SK-N-SH (cell line): ENCODE measurements at regions not wholly inside any gene's neighbourhood (a gene's known extent, or its start where the extent isn't known, plus 50 kb on each side); places are given as distances from the start of the nearest gene placed in this dataset.

Experiments used
- CTCF ChIA-PET: fragments of 300-600, 350-600 bp; formaldehyde crosslinking; extraction: SDS; loops from one replicate; lab custom pipeline; 2021; lab: Yijun Ruan, JAX
- POLR2A ChIA-PET: fragments of 350-600 bp; sonication (Branson Sonifier 250); formaldehyde crosslinking; extraction: SDS; loops from one replicate; lab custom pipeline; 2020; ENCODE audit warnings: antibody characterized with exemption, inconsistent platforms; lab: Yijun Ruan, JAX
- DNase-seq: peaks from one replicate; pipeline ENCODE4 v3.0.0; 2012
- H2AFZ ChIP-seq: fragments of 200-600 bp; sonication (generic); 2 replicates; pipeline ENCODE4 v1.8.1; 2016; ENCODE audit warnings: antibody characterized with exemption, mild to moderate bottlenecking, low read depth
- H3F3A ChIP-seq: fragments of 200-600 bp; sonication (generic); replicated peaks from 2 replicates; pipeline ENCODE3; 2016; ENCODE audit warnings: antibody characterized with exemption, mild to moderate bottlenecking; ENCODE audit not compliant: insufficient read depth
- H3K27ac ChIP-seq, 2 experiments: fragments of 200-500 bp in 1 of 2; fragments of 200-600 bp in 1 of 2; sonication (Bioruptor generic) in 1 of 2; sonication (generic), shearing (Covaris generic) in 1 of 2; 2 replicates each; pipeline versions ENCODE4 v1.5.1 to v1.6.1; 2014 to 2016; ENCODE audit warnings: low read depth in 2 of 2, inconsistent platforms in 1 of 2, low read length in 1 of 2, mild to moderate bottlenecking in 1 of 2, mixed read lengths in 1 of 2
- H3K27me3 ChIP-seq: fragments of 200-600 bp; sonication (generic), shearing (Covaris generic); 2 replicates; pipeline ENCODE4 v1.6.1; 2016; ENCODE audit warnings: mixed run types; ENCODE audit not compliant: insufficient read depth
- H3K36me3 ChIP-seq, 2 experiments: fragments of 200-500 bp in 1 of 2; fragments of 200-600 bp in 1 of 2; sonication (Bioruptor generic) in 1 of 2; sonication (generic) in 1 of 2; replicated peaks in 1 of 2; 2 replicates each; pipeline versions ENCODE3 to v1.5.1; 2014 to 2016; ENCODE audit warnings: low read length in 1 of 2, mild to moderate bottlenecking in 1 of 2; ENCODE audit not compliant: insufficient read depth in 2 of 2, control insufficient read depth in 1 of 2
- H3K4me1 ChIP-seq, 2 experiments: fragments of 200-500 bp in 1 of 2; fragments of 200-600 bp in 1 of 2; sonication (Bioruptor generic) in 1 of 2; sonication (generic), shearing (Covaris generic) in 1 of 2; 2 replicates each; pipeline versions ENCODE4 v1.5.1 to v1.6.1; 2014 to 2016; ENCODE audit warnings: low read depth in 1 of 2, low read length in 1 of 2, mixed run types in 1 of 2; ENCODE audit not compliant: insufficient read depth in 2 of 2, control insufficient read depth in 1 of 2
- H3K4me2 ChIP-seq: fragments of 200-600 bp; sonication (generic), shearing (Covaris generic); 2 replicates; pipeline ENCODE4 v1.6.1; 2017; ENCODE audit warnings: mixed run types
- H3K4me3 ChIP-seq, 2 experiments: fragments of 200-500 bp in 1 of 2; fragments of 200-600 bp in 1 of 2; sonication (Bioruptor generic) in 1 of 2; sonication (generic), shearing (Covaris generic) in 1 of 2; 2 replicates each; pipeline versions ENCODE4 v1.5.1 to v1.8.1; 2014 to 2016; ENCODE audit warnings: low read depth in 2 of 2, inconsistent platforms in 1 of 2, low read length in 1 of 2, mild to moderate bottlenecking in 1 of 2, mixed read lengths in 1 of 2, moderate library complexity in 1 of 2
- H3K79me2 ChIP-seq: fragments of 200-600 bp; sonication (generic); 2 replicates; pipeline ENCODE4 v1.8.1; 2017; ENCODE audit warnings: mild to moderate bottlenecking; ENCODE audit not compliant: insufficient read depth
- H3K9ac ChIP-seq: fragments of 200-600 bp; sonication (generic); 2 replicates; pipeline ENCODE4 v1.6.1; 2017; ENCODE audit warnings: mixed run types
- H3K9me2 ChIP-seq: fragments of 200-600 bp; sonication (generic); 2 replicates; pipeline ENCODE4 v1.6.1; 2017; ENCODE audit warnings: mixed run types
- H3K9me3 ChIP-seq: fragments of 200-600 bp; sonication (generic); 2 replicates; pipeline ENCODE4 v1.6.1; 2017; ENCODE audit warnings: mixed run types, mild to moderate bottlenecking, moderate library complexity
- H4K20me1 ChIP-seq: fragments of 200-600 bp; sonication (generic); 2 replicates; pipeline ENCODE4 v1.6.1; 2017; ENCODE audit warnings: mild to moderate bottlenecking, mixed run types; ENCODE audit not compliant: insufficient read depth
- CHD2 ChIP-seq: fragments of 150-350 bp; IDR thresholded peaks from 2 replicates; pipeline ENCODE4 v1.6.1; 2018; ENCODE audit warnings: low read length; ENCODE audit not compliant: partially characterized antibody
- CTCF ChIP-seq: fragments of 200-600 bp; sonication (generic); IDR thresholded peaks from 2 replicates; pipeline ENCODE4 v1.6.1; 2017; ENCODE audit warnings: antibody characterized with exemption, mild to moderate bottlenecking, moderate library complexity
- ELF1 ChIP-seq: IDR thresholded peaks from 2 replicates; pipeline ENCODE4 v1.4.0; 2012
- FOSL2 ChIP-seq: IDR thresholded peaks from 2 replicates; pipeline ENCODE4 v1.4.0; 2012; ENCODE audit warnings: low read depth, mild to moderate bottlenecking, moderate library complexity, borderline replicate concordance
- FOXM1 ChIP-seq: IDR thresholded peaks from 2 replicates; pipeline ENCODE4 v1.4.0; 2012; ENCODE audit warnings: low read depth, mild to moderate bottlenecking
- GABPA ChIP-seq: IDR thresholded peaks from 2 replicates; pipeline ENCODE4 v1.4.0; 2012; ENCODE audit warnings: low read depth, mild to moderate bottlenecking
- GATA2 ChIP-seq: sonication (generic); formaldehyde crosslinking; IDR thresholded peaks from 2 replicates; pipeline ENCODE4 v1.5.0; 2020; ENCODE audit warnings: mild to moderate bottlenecking, missing genetic modification reagents
- IRF3 ChIP-seq: fragments of 150-350 bp; IDR thresholded peaks from 2 replicates; pipeline ENCODE4 v1.6.1; 2016; ENCODE audit warnings: mild to moderate bottlenecking, low read depth, low read length
- JUND ChIP-seq: IDR thresholded peaks from 2 replicates; pipeline ENCODE4 v1.4.0; 2012
- MAX ChIP-seq: IDR thresholded peaks from 2 replicates; pipeline ENCODE4 v1.4.0; 2012; ENCODE audit warnings: low read depth
- PBX3 ChIP-seq: IDR thresholded peaks from 2 replicates; pipeline ENCODE4; 2012
- RAD21 ChIP-seq: IDR thresholded peaks from 2 replicates; pipeline ENCODE4 v1.6.1; 2012; ENCODE audit warnings: mild to moderate bottlenecking, low read length
- RXRA ChIP-seq: IDR thresholded peaks from 2 replicates; pipeline ENCODE4 v1.4.0; 2012; ENCODE audit warnings: low read depth, mild to moderate bottlenecking, borderline replicate concordance
- TEAD4 ChIP-seq: IDR thresholded peaks from 2 replicates; pipeline ENCODE4 v1.4.0; 2012; ENCODE audit warnings: mild to moderate bottlenecking, borderline replicate concordance; ENCODE audit not compliant: insufficient read depth
- WGBS: methylation state at CpG from one replicate; pipeline ENCODE4 v1.1.6; 2017; ENCODE audit warnings: low lambda C conversion rate; 5-methylcytosine and 5-hydroxymethylcytosine counted together

GRCh38 chr4:130124066-130124465, 1028.1 kb downstream of the C4orf33 start (continued):
- TF ChIP-seq RAD21 (no peak), PBX3 (no peak), CHD2 (no peak)

- Histone ChIP-seq H3K4me2 (no peak overlapping the region), H3K9ac (no peak overlapping the region), H3K27ac (no peak overlapping the region), H3K4me3 (no peak overlapping the region), H3K4me1 (no peaks in the 10 kb centered on the region), H2AFZ (no peak overlapping the region), H3K79me2 (no peaks in the 10 kb centered on the region), H3K9me2 (no peaks in the 10 kb centered on the region), H3K27me3 (no peaks in the 10 kb centered on the region), H4K20me1 (no peaks in the 10 kb centered on the region), H3F3A (no peaks in the 10 kb centered on the region), H3K9me3 (no peaks in the 10 kb centered on the region), H3K36me3 (no peaks in the 10 kb centered on the region)
- no peak for DNase-seq
- POLR2A ChIA-PET = no interaction called here
- 44% methylated on average over 5 of the region's 5 CpGs for WGBS
- no peak for TF ChIP-seq RAD21
- no peak for TF ChIP-seq ELF1
- TF ChIP-seq GATA2 (CRISPR knock-in tag) = no peak
- TF ChIP-seq FOSL2 = no peak
- no peak for TF ChIP-seq CTCF
- no peak for TF ChIP-seq RXRA
- TF ChIP-seq JUND = no peak
- TF ChIP-seq MAX = no peak
- CTCF ChIA-PET = no interaction called here
Measured at GRCh38 chr4:130125467-130125866, 1029.5 kb downstream of the C4orf33 start.

GRCh38 chr4:130127297-130127696, 1031.3 kb downstream of the C4orf33 start:
- TF ChIP-seq RXRA = no peak
- no peak for TF ChIP-seq MAX
- TF ChIP-seq IRF3 = no peak
- no peak for TF ChIP-seq FOXM1
- no peak for TF ChIP-seq TEAD4
- TF ChIP-seq GATA2 (CRISPR knock-in tag) = no peak
- no peak for TF ChIP-seq GABPA
- TF ChIP-seq PBX3 = no peak
- Histone ChIP-seq H3K4me3 (no peak overlapping the region), H2AFZ (no peak overlapping the region), H3F3A (no peaks in the 10 kb centered on the region), H4K20me1 (no peaks in the 10 kb centered on the region), H3K9ac (no peak overlapping the region), H3K4me1 (no peaks in the 10 kb centered on the region), H3K9me2 (no peaks in the 10 kb centered on the region), H3K36me3 (no peaks in the 10 kb centered on the region), H3K27ac (no peak overlapping the region), H3K4me2 (no peak overlapping the region), H3K27me3 (no peaks in the 10 kb centered on the region), H3K79me2 (no peaks in the 10 kb centered on the region), H3K9me3 (no peaks in the 10 kb centered on the region)
- ChIA-PET CTCF (no interaction called here), POLR2A (no interaction called here)
- no peak for DNase-seq
